ENCODE measurements at regions not wholly inside any gene's neighbourhood (a gene's known extent, or its start where the extent isn't known, plus 50 kb on each side); places are given as distances from the start of the nearest gene placed in this dataset.

GRCh38 chr15:79179108-79179561 is 88.6 kb upstream of the RASGRF1 start (continued):
- TF ChIP-seq RREB1 (CRISPR knock-in tag; IDR thresholded peaks at IDR 0.05) (no peak), MAFF (IDR thresholded peaks at IDR 0.05; ENCODE audit: low read length) (no peak), HIVEP1 (CRISPR knock-in tag; IDR thresholded peaks at IDR 0.05) (no peak), FOXP1 (CRISPR knock-in tag; IDR thresholded peaks at IDR 0.05) (no peak), FOSL1 (tag; conservative IDR thresholded peaks at IDR 0.05) (peak; percentile 100), ZNF384 (IDR thresholded peaks at IDR 0.05; ENCODE audit: low read depth, low read length) (no peak), POU5F1 (IDR thresholded peaks at IDR 0.05; ENCODE audit: borderline replicate concordance, low read depth, low read length, partially characterized antibody) (no peak), ZNF316 (IDR thresholded peaks at IDR 0.05) (no peak), ZFP30 (CRISPR knock-in tag; IDR thresholded peaks at IDR 0.05; ENCODE audit: borderline replicate concordance) (no peak), TSHZ1 (CRISPR knock-in tag; IDR thresholded peaks at IDR 0.05) (no peak), ZNF253 (CRISPR knock-in tag; conservative IDR thresholded peaks at IDR 0.05) (no peak), ETV1 (tag; conservative IDR thresholded peaks at IDR 0.05; ENCODE audit: low read depth) (no peak), ZKSCAN1 (IDR thresholded peaks at IDR 0.05; ENCODE audit: low read depth, low read length) (no peak), ATF1 (CRISPR knock-in tag; IDR thresholded peaks at IDR 0.05) (no peak), ATF1 (tag; IDR thresholded peaks at IDR 0.05) (0 out of 2 replicates have a peak, but pooled peaks have one; percentile 21), DACH1 (IDR thresholded peaks at IDR 0.05; ENCODE audit: partially characterized antibody) (peak; percentile 93), ZNF707 (CRISPR knock-in tag; conservative IDR thresholded peaks at IDR 0.05) (no peak), ZNF780A (CRISPR knock-in tag; IDR thresholded peaks at IDR 0.05) (no peak), DPF2 (IDR thresholded peaks at IDR 0.05) (peak; percentile 95)
